NK-92 treated with Interleukin-12 subunit alpha and Interleukin-12 subunit beta, amount 100 ng/mL, for 24 hours (cell line): ENCODE measurements at regions not wholly inside any gene's neighbourhood (a gene's known extent, or its start where the extent isn't known, plus 50 kb on each side); places are given as distances from the start of the nearest gene placed in this dataset.
"Not testable (repeated sequence)": the region's sequence is repeated elsewhere in the genome, so short reads cannot be mapped to it uniquely, and the experiment has no call there.

ENCODE experiments used
- DNase-seq: peaks from one replicate; lab custom pipeline; 2025; lab: John Stamatoyannopoulos, UW

DNA sequence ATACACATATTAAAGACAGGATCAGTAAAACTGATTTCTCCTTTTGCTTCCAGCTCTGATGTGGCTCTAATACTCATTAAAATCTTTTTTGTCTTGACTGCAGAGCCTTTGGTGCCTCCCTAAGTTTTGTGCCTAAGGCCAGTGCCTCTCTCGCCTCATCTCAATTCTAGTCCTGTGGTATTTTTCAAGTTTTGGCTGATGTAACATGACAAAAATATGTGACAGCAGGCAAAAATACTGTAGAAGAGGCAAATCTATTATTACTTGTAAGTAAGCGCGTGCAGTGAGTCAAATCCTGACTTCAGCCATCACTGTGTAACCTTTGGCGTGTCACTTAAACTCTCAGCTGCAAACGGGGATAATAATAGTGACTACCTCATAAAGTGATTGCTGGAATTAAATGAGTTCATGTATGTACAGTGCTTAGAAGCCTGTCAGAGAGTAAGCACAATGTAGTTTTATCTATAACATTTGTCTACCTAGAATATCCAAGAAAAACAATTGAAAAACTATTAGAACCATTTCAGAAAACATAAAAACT lies 74.0 kb downstream of the MAB21L3 start:
- DNase-seq, result no peak

DNA sequence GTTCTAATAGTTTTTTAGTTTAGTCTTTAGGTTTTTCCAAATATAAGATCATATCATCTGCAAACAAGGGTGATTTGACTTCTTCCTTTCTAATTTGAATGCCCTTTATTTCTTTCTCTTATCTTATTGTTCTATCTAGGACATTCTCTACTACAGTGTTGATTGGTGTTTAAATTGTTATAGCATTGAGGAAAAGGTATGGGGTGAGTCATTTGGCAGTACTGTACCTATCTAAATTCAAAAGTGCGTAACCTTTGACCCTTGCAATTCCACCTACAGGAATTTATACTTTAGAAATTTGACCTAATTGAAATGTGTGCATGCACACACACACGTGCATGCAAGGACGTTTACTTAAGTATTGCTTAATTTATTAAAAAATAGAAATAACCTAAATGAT lies 78.3 kb downstream of the MAB21L3 start:
- no peak for DNase-seq

DNA sequence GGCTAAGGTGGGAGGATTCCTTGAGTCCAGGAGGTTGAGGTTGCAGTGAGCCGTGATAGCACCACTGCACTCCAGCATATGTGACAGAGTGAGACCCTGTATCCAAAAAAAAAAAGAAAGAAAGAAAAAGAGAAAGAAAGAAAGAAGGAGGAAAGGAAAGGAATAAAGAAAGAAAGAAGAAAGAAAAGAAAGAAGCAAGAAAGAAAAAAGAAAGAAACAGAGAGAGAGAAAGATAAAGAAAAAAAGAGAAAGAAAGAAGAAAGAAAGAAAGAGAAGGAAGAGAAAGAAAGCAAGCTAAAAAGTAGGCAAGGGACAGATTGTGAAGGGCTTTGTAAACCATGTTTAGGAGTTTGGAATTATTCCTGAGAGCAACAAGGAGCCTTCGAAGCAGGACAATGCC lies 80.1 kb downstream of the MAB21L3 start:
- no peak for DNase-seq

DNA sequence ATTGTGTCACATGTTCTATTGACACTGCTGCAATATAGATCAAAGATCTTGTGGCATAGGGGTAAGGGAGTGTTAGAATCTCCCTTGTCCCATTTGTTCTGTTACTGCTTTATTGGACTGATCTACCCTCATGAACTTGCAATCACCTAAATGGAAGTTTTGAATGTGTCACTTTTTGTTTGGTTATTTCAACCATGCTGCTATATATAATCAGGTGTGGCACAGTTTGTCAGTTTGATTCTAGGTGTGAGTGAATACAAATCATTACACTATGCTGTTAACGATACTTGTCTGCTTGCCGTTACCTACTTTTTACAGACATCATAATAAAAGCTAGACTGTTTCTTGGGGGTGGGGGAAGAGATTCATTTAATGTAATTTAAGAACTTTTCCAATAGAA lies 82.6 kb downstream of the MAB21L3 start:
- DNase-seq, result no peak

DNA sequence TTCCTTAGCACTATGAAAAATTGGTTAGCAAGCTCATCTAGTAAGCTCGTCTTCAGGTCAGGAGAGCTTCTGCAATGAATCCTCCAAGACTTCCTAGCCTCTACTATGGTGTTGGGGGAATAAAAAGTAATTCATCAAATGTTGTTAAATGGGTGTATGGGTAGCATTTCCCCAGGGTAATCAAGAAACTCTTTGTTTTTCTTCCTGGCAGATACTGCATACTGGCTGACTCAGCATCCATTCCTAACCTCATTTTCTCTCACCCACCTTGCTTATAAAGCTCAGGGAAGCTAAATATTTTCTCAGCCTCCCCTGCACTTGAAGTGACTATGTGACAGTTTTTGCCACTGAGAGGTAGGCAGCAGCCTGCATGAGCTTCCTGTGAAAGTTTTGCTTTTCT lies 83.4 kb downstream of the MAB21L3 start:
- no peak for DNase-seq

DNA sequence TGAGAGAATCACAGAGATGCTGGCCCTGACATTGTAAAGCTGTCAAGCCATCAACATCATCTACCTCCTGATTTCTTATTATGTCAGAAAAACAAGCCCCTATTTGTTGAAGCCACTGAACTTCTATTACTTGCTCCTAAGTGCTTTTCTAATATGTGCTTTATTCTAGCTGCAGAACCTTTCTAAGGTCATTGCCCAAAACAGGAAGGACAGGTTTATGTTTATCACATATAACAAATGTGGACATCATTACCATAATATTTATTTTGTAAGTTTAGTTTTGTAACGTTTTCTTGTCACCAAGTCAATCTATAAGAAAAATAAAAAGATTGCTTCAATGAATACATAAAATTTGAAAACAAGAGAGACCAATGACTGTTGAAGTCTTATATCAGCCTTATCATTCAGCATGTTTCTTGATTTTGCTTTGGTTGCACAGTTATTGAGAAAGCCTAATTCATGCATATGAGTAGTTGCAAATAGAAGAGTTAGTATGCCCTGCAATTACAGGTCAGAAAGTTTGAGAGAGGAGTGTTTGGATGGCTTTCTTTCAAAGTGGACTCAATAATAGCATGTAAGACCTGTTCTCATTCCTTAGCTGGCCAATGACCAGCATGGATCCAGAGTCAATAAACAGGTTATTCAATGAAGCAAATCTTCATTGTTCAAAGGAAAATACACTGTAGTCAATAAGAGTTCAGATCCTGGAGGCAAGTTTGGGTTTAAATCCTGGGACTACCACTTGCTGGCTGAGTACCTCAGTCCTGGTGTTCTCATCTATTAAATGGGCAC lies 84.1 kb downstream of the MAB21L3 start:
- DNase-seq, result no peak

DNA sequence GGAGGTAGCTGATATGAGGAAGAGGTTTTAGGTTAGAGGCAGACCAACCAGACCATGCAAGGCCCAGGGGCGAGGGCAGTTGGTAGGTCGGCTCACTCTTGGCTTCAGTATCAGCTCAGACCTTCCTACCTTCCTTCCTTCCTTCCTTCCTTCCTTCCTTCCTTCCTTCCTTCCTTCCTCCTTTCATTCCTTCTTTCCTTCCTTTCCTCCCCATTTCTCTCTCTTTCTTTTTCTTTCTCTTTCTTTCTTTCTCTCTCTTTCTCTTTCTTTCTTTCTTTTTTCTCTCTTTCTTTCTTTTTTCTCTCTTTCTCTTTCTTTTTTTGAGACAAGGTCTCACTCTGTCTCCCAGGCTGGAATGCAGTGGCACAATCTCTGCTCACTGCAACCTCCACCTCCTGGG lies 89.1 kb downstream of the MAB21L3 start:
- not testable (repeated sequence) for DNase-seq

DNA sequence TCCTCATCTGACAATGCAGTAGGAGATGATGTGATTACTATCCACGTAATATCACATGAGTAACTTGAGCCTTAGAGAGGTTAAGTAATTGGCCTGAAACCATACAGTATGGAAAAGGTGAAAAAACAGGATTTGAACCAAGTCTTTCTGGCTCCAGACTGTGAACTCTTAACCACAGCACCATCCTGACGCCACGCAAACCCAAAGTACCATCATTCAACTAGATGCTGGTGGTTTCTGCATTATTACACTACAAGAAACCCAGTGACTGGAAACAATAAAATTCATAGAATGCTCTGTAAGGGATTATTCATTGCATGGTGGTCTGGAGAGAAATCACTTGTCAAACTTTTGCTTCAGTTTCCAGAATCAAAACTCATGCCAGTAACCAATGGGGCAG lies 90.7 kb downstream of the MAB21L3 start:
- DNase-seq, result no peak

DNA sequence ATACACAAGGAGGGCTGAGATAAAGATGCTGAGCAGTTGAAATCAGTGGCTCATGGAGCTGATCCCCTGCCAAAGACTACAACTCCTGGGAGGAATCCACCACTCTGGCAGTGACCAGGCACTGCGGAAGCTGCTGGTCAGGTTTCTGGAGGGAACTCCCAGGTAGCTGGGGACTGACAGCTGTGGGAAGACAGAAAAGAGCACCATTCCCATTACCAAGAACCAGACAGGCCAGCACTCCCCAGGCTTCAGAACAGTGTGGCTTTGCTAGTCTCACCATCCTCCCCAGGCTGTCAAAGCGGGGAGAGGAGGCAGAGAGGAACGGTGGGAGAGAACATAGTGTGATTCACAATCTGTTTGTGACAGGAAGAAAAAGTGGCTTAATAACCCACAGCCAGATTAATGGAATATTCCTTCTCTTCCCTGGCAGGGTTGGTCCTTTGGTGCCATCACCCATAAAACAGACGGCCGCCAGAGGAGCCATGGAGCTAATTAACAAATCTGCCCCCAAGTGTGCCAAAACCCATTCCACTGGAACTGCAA lies 92.1 kb downstream of the MAB21L3 start:
- DNase-seq, result no peak

DNA sequence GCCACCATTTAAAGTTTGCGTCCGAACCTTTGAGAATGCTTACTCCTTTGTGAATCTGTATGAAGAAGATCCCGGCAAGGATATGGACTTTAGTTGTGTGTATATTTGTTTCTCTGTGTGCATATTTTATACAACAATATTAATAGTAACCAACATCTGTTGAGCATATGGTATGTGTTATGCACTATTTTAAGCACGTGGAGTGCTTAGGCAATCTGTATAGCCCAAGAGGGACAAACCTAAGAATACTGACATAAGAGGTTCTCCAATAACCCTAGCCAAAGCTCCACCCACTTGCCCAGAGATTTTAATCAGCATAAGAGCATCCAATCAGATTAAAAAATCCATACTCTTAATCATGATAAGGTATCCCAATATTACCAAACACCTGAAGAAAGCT lies 92.7 kb downstream of the MAB21L3 start:
- DNase-seq, result no peak

DNA sequence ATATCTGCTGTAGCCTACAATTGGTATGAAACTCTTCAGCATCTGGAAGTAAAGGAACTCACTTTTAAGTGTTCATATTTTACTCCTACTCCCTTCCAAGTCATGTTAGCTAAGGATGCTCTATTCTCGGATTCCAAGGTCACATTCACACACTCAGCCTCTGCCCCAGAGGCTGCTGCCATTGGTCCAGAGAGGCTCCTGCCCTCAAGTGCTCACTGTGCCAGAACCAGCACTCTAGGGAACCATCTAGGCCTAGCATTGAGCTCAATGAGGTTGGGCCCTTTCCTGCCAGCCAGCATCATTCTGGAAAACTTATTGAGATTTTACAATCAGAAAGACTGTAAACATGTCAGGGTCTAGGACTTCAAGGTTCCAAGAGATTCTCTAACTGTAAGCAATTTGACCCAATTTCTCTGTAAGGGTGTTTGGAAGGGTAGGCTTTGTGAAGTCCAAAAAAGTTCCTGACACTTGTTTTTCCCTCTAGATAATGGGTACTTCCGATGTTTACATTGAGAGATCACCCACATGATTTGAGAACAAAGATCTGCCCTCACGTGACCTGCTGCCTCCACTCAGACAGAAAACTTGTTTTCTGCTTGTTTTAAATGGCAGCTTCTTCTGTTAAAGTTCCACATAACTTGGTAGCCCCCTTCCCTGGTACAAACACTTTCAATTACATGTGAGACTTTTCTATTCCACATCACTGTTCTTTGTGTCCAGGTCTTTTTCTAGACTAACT lies 94.9 kb downstream of the MAB21L3 start:
- DNase-seq, result no peak

DNA sequence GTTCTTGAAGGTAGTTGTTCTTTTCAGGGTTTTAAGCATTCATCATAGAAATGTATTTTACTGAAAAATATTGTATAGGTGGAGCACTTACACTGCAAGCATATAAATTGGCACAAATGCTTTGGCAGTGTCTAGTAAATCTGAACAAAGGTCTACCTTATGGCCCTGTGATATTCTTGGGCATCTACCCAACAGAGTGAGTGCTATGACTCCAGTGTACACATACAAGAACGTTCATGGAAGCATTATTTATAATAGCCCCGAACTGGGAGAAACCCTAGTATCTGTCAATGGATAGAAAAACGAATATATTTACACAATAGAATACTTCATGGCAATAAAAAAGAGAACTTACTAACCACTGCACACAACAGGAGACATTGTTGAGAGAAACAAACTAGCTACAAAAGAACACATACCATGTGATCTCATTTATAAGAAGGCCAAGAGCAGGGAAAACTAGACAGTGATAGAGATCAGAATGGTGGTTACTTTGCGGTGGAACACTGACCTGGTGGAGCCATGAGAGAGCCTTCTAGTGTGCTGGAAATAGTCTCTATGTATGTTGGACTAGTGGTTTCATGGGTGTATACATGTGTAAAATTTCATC lies 96.0 kb downstream of the MAB21L3 start:
- DNase-seq, result no peak

DNA sequence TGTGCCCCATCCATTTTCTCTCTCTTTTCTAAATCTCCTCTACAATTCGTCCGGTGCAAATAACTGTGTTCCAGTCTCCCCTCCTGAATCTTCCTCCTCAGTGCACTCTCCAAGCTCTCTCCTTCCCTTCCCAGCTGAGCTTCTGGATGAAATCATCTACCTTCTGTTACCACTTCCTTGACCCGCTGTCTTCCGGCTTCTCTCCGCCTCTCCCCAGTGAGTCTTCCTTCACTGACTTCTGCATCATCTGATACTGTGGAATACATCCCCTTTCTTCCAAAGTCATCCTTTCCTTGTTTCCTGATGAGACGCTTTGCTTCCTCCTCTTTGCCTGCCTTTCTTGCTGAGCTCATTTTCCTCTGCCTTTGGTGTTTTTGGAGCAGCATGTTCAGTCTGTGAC lies 96.9 kb downstream of the MAB21L3 start:
- DNase-seq, result no peak

DNA sequence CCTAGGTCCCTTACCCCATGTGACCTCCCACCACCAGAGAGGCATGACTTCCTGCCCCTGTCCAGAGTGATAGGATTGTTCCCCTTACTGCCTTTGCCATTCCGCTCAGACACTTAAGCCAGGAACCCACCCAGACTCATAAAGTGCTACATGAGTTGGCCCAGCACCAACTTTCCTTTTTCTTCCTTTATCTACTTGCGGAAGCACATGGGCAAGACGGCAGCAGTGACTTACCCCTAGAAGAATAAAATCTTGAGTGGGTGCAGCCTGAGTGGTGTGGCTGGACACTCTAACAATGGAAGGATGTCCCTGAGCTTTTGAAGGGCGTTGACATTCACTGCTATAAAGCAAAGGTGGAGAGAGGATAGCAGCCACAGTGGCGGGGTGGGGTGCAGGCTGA lies 100.1 kb downstream of the MAB21L3 start:
- DNase-seq, result no peak

DNA sequence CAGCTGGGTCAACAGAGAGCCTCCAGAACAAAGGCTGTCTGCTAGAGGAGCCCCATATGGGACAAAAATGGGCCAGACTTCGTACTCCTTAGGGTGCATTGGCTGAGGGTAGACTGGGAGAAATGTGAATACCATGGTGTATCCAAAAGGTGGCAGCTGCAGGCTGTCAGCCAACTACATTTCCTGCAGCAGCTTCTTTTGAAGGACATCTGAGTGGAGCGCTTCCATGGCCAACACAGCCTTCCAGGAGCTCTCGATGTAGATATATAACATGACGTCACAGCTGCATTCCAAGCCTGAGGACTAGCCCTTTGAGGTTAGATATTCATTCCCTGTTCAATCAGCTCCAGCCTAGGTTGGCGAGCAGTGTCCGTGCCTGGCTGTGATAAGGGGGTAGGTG lies 107.7 kb downstream of the MAB21L3 start:
- DNase-seq, result no peak

DNA sequence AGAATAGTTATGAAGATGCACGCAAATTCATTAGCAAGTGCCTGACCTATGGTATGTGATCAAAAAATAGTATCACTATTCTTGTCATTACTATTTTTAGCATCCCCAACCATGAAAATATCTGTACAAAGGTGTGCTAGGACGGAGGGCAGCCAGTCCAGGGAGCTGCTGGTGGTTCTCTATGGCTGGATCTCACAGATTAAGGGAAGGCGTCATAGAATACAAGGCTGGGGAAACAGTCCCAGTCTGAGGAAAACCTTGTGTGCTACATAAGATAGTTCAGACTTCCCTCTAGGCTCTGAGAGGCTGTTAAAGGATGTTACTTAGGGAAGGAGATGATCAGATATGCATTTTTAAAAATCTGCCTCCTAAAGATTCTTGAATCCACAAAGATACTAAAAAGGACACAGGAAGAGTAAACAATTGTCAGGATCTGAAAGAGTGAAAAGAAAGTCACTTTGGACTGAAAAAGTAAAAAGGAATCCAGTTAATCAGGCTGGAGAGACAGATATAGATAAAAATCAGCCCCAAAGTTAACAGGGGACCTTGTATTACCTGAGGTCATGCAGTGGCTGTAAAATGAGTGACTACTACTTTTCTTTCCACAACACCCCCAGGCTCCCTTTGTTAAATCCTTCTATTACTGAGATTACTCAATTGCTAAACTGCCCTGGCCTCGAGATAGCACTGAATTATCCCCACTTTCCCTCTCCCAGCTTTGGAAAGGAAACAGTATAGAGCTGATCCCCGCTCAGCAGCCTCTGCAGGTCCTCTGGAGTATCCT lies 108.6 kb downstream of the MAB21L3 start:
- no peak for DNase-seq

DNA sequence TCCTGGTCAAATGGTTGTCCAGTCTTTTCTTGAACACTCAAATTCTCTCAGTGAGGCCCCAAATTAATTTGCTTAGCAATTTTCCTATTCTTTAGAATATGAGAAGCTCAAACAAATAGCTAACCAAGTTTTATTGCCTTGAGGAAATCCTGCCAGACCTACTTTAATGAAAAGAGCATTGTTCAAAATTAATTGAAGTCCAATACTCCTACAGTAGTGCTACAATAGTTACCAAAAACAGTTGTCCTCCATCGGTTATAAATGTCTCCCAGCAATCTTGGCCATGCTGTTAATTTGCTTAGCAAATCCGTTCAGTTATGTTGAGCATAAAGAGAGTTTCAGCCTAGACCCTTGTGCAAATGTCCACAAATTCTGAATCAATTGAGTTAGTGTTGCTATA lies 112.9 kb downstream of the MAB21L3 start:
- no peak for DNase-seq

DNA sequence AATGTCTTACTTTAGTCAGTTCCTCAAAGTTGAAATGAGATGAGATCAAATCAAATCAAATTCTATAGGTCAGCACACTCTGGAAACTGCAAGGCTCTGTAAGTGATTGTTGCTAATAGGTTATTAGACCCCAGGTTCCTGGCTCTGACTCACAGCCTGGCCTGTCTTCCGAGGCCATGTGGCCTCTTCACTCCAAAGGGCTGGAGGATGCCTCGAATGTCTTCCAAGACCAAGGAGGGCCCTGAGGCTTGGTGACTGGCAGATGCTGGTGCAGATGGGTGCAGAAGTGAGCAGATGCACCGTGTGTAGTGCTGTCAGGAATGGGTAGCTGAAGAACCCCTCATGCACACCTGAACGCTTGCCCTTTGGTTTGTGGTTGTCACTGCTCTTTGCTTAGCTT lies 113.4 kb downstream of the MAB21L3 start:
- DNase-seq, result no peak

DNA sequence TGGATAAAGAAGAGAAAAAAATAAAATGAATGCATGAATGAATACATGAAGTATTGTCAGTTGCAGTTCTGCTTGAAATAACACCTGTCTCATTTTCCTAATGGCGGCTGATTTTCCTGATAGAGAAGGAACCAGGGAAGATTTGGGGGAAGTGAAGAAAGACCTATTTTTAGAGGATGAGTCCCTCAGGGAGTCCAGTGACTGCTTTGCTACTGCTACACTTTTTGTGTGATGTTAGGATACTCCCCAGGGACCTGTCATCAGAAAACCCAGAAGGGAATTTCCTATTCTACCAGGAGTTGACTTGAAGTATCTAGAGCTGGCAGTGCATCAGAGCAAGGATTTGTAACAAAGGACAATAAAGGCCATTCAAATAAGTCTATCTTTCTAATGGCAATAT lies 114.8 kb downstream of the MAB21L3 start:
- no peak for DNase-seq

DNA sequence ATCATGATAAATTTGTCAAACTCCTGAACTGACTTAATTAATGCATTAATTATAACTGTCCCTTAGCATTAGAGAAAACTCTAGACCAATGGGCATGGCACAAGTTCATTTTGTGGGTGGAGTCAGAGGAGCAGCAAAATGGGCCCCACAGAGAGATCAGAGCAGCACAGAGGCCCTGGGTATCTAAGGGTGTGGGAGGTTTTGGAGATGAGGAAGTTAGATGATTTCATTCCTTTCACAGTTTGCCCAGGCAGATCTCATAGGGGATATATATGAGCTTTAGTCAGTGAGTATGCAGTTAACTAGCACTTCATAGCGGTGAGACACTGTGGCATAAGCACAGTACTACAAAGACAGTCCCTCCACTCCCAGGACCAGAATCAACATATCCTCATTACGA lies 117.3 kb downstream of the MAB21L3 start:
- DNase-seq, result no peak

DNA sequence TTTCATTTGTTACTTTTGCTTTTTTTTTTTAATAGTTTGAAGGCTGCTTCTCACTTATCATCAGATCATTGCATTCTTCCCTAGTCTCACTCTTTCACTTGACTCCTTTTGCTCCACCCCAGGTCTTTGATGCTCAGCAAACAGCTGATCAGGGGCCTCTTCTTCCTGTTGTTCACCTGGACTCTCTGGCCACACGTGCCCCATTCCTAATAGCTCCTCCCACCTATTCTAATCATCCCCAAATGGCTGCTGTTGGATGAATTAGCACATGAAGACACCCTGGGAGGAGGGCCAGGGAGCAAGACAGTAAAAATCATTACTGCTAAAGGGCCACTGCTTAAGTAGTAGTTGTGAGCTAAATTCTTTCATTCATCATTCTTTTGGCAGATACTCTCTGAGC lies 119.5 kb downstream of the MAB21L3 start:
- DNase-seq, result no peak

DNA sequence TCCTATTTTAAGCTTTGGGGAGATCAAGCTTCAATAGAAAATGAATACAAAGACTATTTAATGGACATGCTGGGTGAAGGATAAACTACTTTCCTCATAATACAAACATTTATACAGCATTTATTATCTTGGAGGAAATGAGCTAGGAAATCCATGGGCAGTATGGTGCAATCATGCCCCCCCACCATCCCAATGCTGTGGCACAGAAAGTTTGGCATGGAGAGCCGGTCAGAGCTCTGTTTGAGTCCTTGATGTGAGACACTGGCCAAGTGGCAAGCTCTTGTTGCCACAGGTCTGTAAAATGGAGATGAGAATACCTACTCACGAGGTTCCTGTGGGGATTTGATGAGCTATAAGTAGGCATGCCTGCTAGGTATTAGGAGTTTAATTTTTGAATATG lies 120.6 kb downstream of the MAB21L3 start:
- no peak for DNase-seq
